Liver (tissue), 3 donors: ENCODE measurements at regions not wholly inside any gene's neighbourhood (a gene's known extent, or its start where the extent isn't known, plus 50 kb on each side); places are given as distances from the start of the nearest gene placed in this dataset.

Experiments used
- EGR1 ChIP-seq, 2 donors: IDR thresholded peaks; 2 replicates each; pipeline ENCODE4 v1.6.1; 2016 to 2018; ENCODE audit warnings: antibody characterized with exemption in 2 of 2, low read depth in 2 of 2
- FOXA1 ChIP-seq: IDR thresholded peaks from 2 replicates; pipeline ENCODE4 v1.6.1; 2016; ENCODE audit warnings: antibody characterized with exemption
- RAD21 ChIP-seq, 2 donors: IDR thresholded peaks; 2 replicates each; pipeline ENCODE4 v1.6.1; 2016; ENCODE audit warnings: antibody characterized with exemption in 2 of 2, mild to moderate bottlenecking in 2 of 2
- RXRA ChIP-seq, 2 donors: IDR thresholded peaks; 2 replicates each; pipeline ENCODE4 v1.6.1; 2017 to 2018; ENCODE audit warnings: antibody characterized with exemption in 2 of 2, mild to moderate bottlenecking in 1 of 2
- SP1 ChIP-seq: IDR thresholded peaks from 2 replicates; pipeline ENCODE4 v1.6.1; 2018; ENCODE audit warnings: antibody characterized with exemption, mild to moderate bottlenecking
- YY1 ChIP-seq: IDR thresholded peaks from 2 replicates; pipeline ENCODE4 v1.6.1; 2016; ENCODE audit warnings: antibody characterized with exemption, mild to moderate bottlenecking
- TF ChIP-seq, protein P1 (sequence below): fragments of 150-350 bp; IDR thresholded peaks from 2 replicates; pipeline ENCODE4 v1.5.1; 2017; ENCODE audit warnings: improper control_type of control experiment, low read depth, low read length; ENCODE audit not compliant: missing input control
- TF ChIP-seq, protein P2 (sequence below): IDR thresholded peaks from 2 replicates; pipeline ENCODE4 v1.6.1; 2016; ENCODE audit warnings: antibody characterized with exemption
- TF ChIP-seq, protein P3 (sequence below): IDR thresholded peaks from 2 replicates; pipeline ENCODE4 v1.6.1; 2016; ENCODE audit warnings: antibody characterized with exemption
- donor health status: healthy.
- donor health status: healthy.

GRCh38 chr13:53121131-53121773, 92.6 kb downstream of the OLFM4 start:
- TF ChIP-seq, protein P1, sequence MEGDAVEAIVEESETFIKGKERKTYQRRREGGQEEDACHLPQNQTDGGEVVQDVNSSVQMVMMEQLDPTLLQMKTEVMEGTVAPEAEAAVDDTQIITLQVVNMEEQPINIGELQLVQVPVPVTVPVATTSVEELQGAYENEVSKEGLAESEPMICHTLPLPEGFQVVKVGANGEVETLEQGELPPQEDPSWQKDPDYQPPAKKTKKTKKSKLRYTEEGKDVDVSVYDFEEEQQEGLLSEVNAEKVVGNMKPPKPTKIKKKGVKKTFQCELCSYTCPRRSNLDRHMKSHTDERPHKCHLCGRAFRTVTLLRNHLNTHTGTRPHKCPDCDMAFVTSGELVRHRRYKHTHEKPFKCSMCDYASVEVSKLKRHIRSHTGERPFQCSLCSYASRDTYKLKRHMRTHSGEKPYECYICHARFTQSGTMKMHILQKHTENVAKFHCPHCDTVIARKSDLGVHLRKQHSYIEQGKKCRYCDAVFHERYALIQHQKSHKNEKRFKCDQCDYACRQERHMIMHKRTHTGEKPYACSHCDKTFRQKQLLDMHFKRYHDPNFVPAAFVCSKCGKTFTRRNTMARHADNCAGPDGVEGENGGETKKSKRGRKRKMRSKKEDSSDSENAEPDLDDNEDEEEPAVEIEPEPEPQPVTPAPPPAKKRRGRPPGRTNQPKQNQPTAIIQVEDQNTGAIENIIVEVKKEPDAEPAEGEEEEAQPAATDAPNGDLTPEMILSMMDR, result no peak
- TF ChIP-seq YY1 (no peak), SP1 (no peak), RXRA (IDR thresholded peaks at IDR 0.05) (no peak), EGR1 (IDR thresholded peaks at IDR 0.05; ENCODE audit: low read depth in 2 of 2) (no peak), FOXA1 (no peak), RAD21 (IDR thresholded peaks at IDR 0.05) (no peak)
- TF ChIP-seq, protein P2, sequence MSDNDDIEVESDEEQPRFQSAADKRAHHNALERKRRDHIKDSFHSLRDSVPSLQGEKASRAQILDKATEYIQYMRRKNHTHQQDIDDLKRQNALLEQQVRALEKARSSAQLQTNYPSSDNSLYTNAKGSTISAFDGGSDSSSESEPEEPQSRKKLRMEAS, result no peak
- TF ChIP-seq, protein P3, sequence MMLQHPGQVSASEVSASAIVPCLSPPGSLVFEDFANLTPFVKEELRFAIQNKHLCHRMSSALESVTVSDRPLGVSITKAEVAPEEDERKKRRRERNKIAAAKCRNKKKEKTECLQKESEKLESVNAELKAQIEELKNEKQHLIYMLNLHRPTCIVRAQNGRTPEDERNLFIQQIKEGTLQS, result no peak
